Aorta (tissue), 5 donors: ENCODE measurements at regions not wholly inside any gene's neighbourhood (a gene's known extent, or its start where the extent isn't known, plus 50 kb on each side); places are given as distances from the start of the nearest gene placed in this dataset.
A peak's percentile ranks its signal among the peaks of the same experiment; 100 is the strongest.

Source experiments
- ATAC-seq: fragments of 200-7000 bp; cut with Tn5 transposase; one replicate; pipeline ENCODE4 v1.9.1; 2022; ENCODE audit warnings: moderate library complexity; ENCODE audit not compliant: low FRiP score
- DNase-seq, 2 donors: peaks; one replicate each; pipeline ENCODE4 v3.0.0-alpha.2; 2020
- H3K27ac ChIP-seq, 2 donors: one replicate each; pipeline ENCODE4 v1.5.1; 2013; ENCODE audit warnings: low read length in 2 of 2, mild to moderate bottlenecking in 2 of 2, moderate library complexity in 2 of 2, control low read depth in 1 of 2, inconsistent platforms in 1 of 2, low read depth in 1 of 2
- H3K27me3 ChIP-seq, 2 donors: one replicate each; pipeline ENCODE4 v1.6.1; 2013; ENCODE audit warnings: control low read depth in 1 of 2, low read length in 1 of 2, mild to moderate bottlenecking in 1 of 2, moderate library complexity in 1 of 2; ENCODE audit not compliant: insufficient read depth in 2 of 2, control insufficient read depth in 1 of 2
- H3K36me3 ChIP-seq, 2 donors: one replicate each; pipeline ENCODE4 v1.6.1; 2013; ENCODE audit warnings: control low read depth in 1 of 2, low read length in 1 of 2, mild to moderate bottlenecking in 1 of 2; ENCODE audit not compliant: insufficient read depth in 2 of 2, control insufficient read depth in 1 of 2
- H3K4me1 ChIP-seq, 2 donors: one replicate each; pipeline ENCODE4 v1.6.1; 2013; ENCODE audit warnings: low read length in 2 of 2, control low read depth in 1 of 2, mild to moderate bottlenecking in 1 of 2, moderate library complexity in 1 of 2; ENCODE audit not compliant: insufficient read depth in 2 of 2, control insufficient read depth in 1 of 2
- H3K4me3 ChIP-seq, 2 donors: one replicate each; pipeline ENCODE4 v1.5.1; 2013; ENCODE audit warnings: low read length in 2 of 2, control low read depth in 1 of 2, mild to moderate bottlenecking in 1 of 2
- H3K9me3 ChIP-seq: one replicate; pipeline ENCODE4 v1.6.1; 2013; ENCODE audit warnings: mild to moderate bottlenecking, low read length; ENCODE audit not compliant: control insufficient read depth
- WGBS, 2 donors: extraction: QIAGEN DNeasy Blood & Tissue Kit; methylation state at CpG; one replicate each; pipeline ENCODE4 v1.1.7; 2013; 5-methylcytosine and 5-hydroxymethylcytosine counted together
- intact Hi-C, 2 donors: fragments of 100-400 bp; cut with DNase I; formaldehyde crosslinking; loops; one replicate each; pipeline versions ENCODE4 v1.14.2 to v1.15.0; 2022
- donor health status: healthy with polysubstance abuse.
- donor health status: Bipolar disorder and iron deficiency.
- donor health status: DM: no; HTN: no; CAD: no.
- donor health status: DM: no; HTN: no; CAD: no.
- donor health status: DM: yes; HTN: yes; CAD: no.

DNA sequence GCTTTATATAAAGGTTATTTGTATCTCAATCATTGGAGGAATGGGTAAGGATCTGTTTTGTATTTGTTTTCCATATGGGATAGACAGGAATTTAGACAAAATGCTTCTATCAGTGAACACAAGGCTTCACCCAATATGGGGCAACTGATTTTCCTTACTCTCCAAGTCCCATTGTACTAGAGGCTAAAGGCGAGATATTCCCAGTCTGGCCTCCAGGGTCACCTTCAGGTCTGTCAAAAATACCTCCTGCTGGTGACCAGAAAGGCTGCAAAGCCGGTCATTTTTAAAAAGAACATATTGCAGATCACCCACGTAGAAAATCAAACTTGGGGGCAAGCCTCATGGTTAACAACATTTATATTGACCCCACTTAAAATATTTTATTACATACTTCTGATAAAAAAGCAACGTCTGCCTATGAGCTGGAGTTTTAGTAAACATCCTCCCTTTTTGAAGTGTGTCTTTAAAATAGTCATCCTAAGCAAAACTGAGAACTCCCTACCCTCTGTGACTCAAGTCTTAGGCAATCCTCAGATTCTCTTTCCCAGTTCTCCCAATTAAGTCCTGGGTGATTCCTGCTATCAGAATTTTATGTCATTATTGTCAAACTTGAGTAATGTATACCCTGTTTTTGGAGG lies 276.6 kb downstream of the MREG start:
- no peak for DNase-seq

DNA sequence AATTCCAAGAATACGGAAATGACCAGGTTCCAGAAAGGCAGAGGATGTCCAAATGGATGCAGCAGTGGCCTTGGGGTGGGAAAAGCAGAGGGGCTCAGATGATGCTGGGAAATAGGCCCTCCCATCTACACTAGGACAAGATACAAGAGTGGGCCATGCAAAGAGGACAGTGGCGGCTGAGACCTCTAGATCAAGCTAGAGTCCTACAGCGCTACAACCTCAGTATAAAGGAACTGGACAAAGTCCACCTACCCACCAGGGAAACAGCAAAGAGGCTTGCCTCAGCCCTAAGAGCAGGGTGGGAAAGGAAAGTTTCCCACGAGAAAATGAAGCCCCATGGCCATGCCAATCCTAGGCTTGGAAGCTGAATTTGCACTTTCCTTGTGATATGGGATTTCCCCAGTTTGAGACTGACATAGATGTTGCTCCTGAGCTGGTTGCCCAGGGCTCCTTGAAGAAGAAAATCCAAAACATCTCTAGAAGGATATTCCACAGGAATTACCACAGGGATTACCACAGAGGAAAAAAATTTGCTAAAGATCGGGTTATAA lies 282.2 kb downstream of the MREG start:
- intact Hi-C loops: no loop called here
- Histone ChIP-seq H3K4me1 (peaks cover 0 to 4% of the 10 kb centered on the region in 2 donors), H3K9me3 (no peaks in the 10 kb centered on the region), H3K4me3 (no peak overlapping the region), H3K27me3 (no peaks in the 10 kb centered on the region), H3K36me3 (no peaks in the 10 kb centered on the region), H3K27ac (no peak overlapping the region)
- DNase-seq (no peak), ATAC-seq (no peak)
- WGBS, 2 donors: 78 to 86% methylated on average over 5 of the region's 5 CpGs

More for the DNA sequence above, 276.6 kb downstream of the MREG start:
- no peak overlapping the region for H3K4me3 ChIP-seq
- no peaks in the 10 kb centered on the region for H3K27me3 ChIP-seq
- intact Hi-C loops: no loop called here
- H3K36me3 ChIP-seq: no peaks in the 10 kb centered on the region
- ATAC-seq: peak; percentile 52
- no peak overlapping the region for H3K27ac ChIP-seq
- H3K9me3 ChIP-seq: no peaks in the 10 kb centered on the region
- H3K4me1 ChIP-seq: no peaks in the 10 kb centered on the region
- 77 to 82% methylated on average over 4 of the region's 4 CpGs for WGBS, 2 donors

DNA sequence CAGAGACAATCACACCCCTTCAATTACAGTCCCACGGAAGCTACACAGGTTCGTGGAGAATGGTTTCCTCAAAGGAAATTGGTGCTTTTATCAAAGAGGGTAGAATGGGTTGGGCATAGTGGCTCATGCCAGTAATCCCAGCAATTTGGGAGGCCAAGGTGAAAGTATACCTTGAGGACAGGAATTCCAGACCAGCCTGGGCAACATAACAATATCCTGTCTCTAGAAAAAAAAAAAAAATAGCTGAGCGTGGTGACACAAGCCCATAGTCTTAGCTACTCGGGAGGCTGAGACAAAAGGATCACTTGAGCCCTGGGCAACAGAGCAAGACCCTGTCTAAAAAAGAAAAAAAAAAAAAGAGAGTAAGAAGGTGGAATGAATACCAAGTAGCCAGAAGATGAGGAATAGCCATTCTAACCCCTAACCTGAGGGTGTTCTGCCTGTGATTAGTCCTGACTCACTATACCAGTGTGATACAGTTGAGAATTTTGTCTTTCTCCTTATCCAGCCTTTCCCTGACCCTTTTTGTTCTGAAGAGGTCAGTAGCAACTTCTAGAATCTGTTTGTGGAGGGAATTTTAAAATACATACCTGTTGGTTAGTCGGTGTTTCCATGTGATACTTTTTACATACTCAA lies 283.2 kb downstream of the MREG start:
- peaks cover 0 to 4% of the 10 kb centered on the region in 2 donors for H3K4me1 ChIP-seq
- no peaks in the 10 kb centered on the region for H3K27me3 ChIP-seq
- H3K9me3 ChIP-seq: no peaks in the 10 kb centered on the region
- H3K36me3 ChIP-seq: no peaks in the 10 kb centered on the region
- H3K27ac ChIP-seq: no peak overlapping the region
- no peak for DNase-seq
- intact Hi-C loops: no loop called here
- no peak overlapping the region for H3K4me3 ChIP-seq
- no peak for ATAC-seq
- 90 to 91% methylated on average over 5 of the region's 5 CpGs for WGBS, 2 donors

- H3K36me3 ChIP-seq: no peaks in the 10 kb centered on the region
- H3K4me3 ChIP-seq: no peak overlapping the region
- intact Hi-C loops: no loop called here
- peaks cover 0 to 4% of the 10 kb centered on the region in 2 donors for H3K4me1 ChIP-seq
- H3K27me3 ChIP-seq: no peaks in the 10 kb centered on the region
- H3K9me3 ChIP-seq: no peaks in the 10 kb centered on the region
- DNase-seq: peak in 1 of 2 donors; percentile 70
- 41 to 50% methylated on average over 2 of the region's 2 CpGs for WGBS, 2 donors
- ATAC-seq: peak; percentile 73
- no peak overlapping the region for H3K27ac ChIP-seq
These were observed 284.8 kb downstream of the MREG start for GRCh38 chr2:215728504-215729065.

DNA sequence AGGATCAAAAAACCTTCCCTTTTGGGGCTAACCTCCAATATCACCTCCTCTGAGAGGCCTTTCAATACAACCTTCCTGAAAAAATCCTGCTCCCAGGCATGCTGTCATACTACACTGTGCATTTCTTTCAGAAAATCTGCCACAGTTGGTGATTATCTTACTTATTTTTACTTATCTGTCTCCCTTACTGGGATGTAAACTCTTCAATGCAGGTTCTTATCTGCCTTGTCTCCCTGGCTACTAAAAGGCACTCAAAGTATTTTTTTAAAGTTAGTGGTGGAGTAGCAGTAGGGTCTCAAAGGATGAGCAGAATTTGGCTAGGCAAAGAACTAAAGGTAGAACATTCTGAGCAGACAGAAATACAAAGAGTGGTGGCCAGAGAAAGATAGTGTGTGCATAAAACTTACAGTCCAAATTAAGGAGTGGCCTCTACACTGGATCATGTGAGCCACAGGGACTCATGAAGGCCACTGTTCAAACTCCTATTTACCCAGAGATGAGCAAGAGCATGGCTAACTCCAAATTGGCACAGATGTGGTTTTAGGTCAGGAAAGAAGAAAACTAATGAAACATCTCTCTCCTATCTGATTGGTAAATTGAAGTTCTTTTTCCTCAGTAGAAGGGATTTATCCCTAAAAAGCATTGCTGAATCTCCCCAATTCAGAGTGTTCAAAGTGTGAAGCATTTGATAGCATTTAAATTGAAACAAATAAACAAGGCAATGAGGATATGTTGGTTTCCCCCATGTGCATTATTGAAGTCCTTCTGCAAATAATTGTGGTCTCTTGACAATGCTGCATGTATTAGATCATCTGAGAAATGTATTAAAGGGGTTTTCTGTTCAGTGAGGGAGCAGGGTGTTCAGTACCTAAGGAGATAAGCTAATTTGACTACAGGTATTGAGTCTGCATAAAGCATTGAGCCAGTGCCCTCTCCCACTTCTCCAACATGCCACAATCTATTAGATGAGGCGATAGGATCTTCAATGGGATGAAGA lies 285.5 kb downstream of the MREG start:
- WGBS, 2 donors: 67 to 81% methylated on average over 1 of the region's 1 CpG
- H3K36me3 ChIP-seq: no peaks in the 10 kb centered on the region
- ATAC-seq: peak; percentile 46
- DNase-seq: no peak
- H3K4me3 ChIP-seq: no peak overlapping the region
- no peaks in the 10 kb centered on the region for H3K27me3 ChIP-seq
- H3K9me3 ChIP-seq: no peaks in the 10 kb centered on the region
- H3K4me1 ChIP-seq: peaks cover 0 to 4% of the 10 kb centered on the region in 2 donors
- intact Hi-C loops: no loop called here
- H3K27ac ChIP-seq: no peak overlapping the region

DNA sequence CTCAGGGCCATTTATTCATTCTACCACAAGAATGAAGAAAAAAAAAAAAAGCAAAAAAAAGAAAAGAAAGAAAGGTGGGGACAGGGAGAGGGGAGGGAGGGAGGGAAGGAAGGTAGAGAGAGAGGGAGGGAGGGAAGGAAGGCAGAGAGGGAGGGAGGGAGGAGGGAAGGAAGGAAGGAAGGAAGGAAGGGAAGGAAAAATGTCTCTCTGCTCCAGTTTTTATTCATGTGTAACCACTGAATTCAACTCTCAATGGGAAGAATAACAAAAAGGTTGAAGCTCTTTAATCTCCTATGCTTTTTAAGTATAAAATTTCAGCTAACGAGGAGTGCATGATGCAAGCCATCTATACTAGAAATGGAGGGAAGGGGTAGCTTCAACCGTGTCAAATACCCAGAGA lies 287.3 kb downstream of the MREG start:
- no peaks in the 10 kb centered on the region for H3K36me3 ChIP-seq
- ATAC-seq (no peak), DNase-seq (no peak)
- WGBS, 2 donors: 60 to 69% methylated on average over 2 of the region's 2 CpGs
- no peak overlapping the region for H3K27ac ChIP-seq
- no peaks in the 10 kb centered on the region for H3K27me3 ChIP-seq
- H3K4me3 ChIP-seq: no peak overlapping the region
- H3K9me3 ChIP-seq: no peaks in the 10 kb centered on the region
- intact Hi-C loops: no loop called here
- peaks cover 0 to 4% of the 10 kb centered on the region in 2 donors for H3K4me1 ChIP-seq

- Histone ChIP-seq H3K9me3 (no peaks in the 10 kb centered on the region), H3K36me3 (no peaks in the 10 kb centered on the region), H3K27me3 (no peaks in the 10 kb centered on the region), H3K4me1 (peaks cover 0 to 4% of the 10 kb centered on the region in 2 donors), H3K27ac (no peak overlapping the region), H3K4me3 (no peak overlapping the region)
- ATAC-seq: no peak
- intact Hi-C loops: no loop called here
- whole genome bisulfite sequencing, 2 donors: 98% methylated on average over 5 of the region's 5 CpGs
- no peak for DNase-seq
These were observed 288.3 kb upstream of the FN1 start for GRCh38 chr2:215724146-215724545.

DNA sequence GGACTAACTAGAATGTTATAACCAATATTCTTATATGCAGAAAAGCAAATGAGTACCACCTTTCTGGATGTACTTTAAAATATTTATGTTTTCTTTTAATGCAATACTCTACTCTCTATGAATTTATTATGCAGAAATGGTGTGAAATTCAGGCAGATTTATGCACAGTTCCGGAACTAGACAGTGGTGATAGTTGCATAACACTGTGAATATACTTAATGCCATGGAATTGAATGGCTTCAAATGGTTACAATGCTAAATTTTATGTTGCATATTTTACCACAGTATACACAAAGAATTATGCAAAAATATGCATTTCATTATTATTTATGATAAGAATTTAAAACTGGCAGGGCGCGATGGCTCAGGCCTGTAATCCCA lies 287.8 kb upstream of the FN1 start:
- intact Hi-C loops: no loop called here
- peaks cover 0 to 4% of the 10 kb centered on the region in 2 donors for H3K4me1 ChIP-seq
- no peaks in the 10 kb centered on the region for H3K27me3 ChIP-seq
- no peak overlapping the region for H3K27ac ChIP-seq
- H3K4me3 ChIP-seq: no peak overlapping the region
- H3K9me3 ChIP-seq: no peaks in the 10 kb centered on the region
- WGBS, 2 donors: 96 to 98% methylated on average over 3 of the region's 3 CpGs
- DNase-seq: no peak
- ATAC-seq: no peak
- no peaks in the 10 kb centered on the region for H3K36me3 ChIP-seq
